B cell (primary cell): ENCODE measurements at regions not wholly inside any gene's neighbourhood (a gene's known extent, or its start where the extent isn't known, plus 50 kb on each side); places are given as distances from the start of the nearest gene placed in this dataset.

Experiments
- ATAC-seq: fragments of 200-7000 bp; cut with Tn5 transposase; one replicate; pipeline ENCODE4 v1.10.0; 2021; ENCODE audit warnings: low read depth, mild to moderate bottlenecking, moderate number of reproducible peaks, moderate library complexity
- CTCF ChIA-PET: fragments of 350-600 bp; sonication (Branson Sonifier 250); formaldehyde crosslinking; loops from one replicate; lab custom pipeline; 2021; ENCODE audit warnings: antibody characterized with exemption, inconsistent platforms; lab: Charles Lee
- POLR2A ChIA-PET: fragments of 350-600 bp; sonication (Branson Sonifier 250); formaldehyde crosslinking; loops from one replicate; lab custom pipeline; 2021; ENCODE audit warnings: antibody characterized with exemption; lab: Charles Lee
- DNase-seq: peaks from one replicate; pipeline ENCODE4 v3.0.0; 2013
- H2AFZ ChIP-seq: 2 replicates; pipeline ENCODE4 v1.6.1; 2012; ENCODE audit warnings: mild to moderate bottlenecking, low read depth, low read length; ENCODE audit not compliant: insufficient read depth, poor library complexity, severe bottlenecking
- H3K27ac ChIP-seq, 2 donors: 1 replicate in 1 of 2; 2 replicates in 1 of 2; pipeline ENCODE4 v1.5.1; 2012 to 2013; ENCODE audit warnings: low read length in 2 of 2, mild to moderate bottlenecking in 2 of 2, moderate library complexity in 1 of 2
- H3K27me3 ChIP-seq, 4 experiments: fragments of 200-600 bp in 1 of 4; sonication (generic) in 1 of 4; replicated peaks in 1 of 4; 1 replicate in 2 of 4; 2 replicates in 2 of 4; pipeline versions ENCODE4 v1.6.1 to v1.7.0; 2013 to 2016; ENCODE audit warnings: low read length in 3 of 4, mild to moderate bottlenecking in 2 of 4, mixed read lengths in 1 of 4, moderate library complexity in 1 of 4; ENCODE audit not compliant: insufficient read depth in 4 of 4, control insufficient read depth in 3 of 4; ENCODE audit errors: control extremely low read depth in 1 of 4
- H3K36me3 ChIP-seq, 2 experiments: replicated peaks in 1 of 2; 1 replicate in 1 of 2; 2 replicates in 1 of 2; pipeline versions ENCODE4 v1.6.1 to v1.7.1; 2013; ENCODE audit warnings: low read length in 1 of 2; ENCODE audit not compliant: insufficient read depth in 2 of 2, control insufficient read depth in 1 of 2; ENCODE audit errors: control extremely low read depth in 1 of 2, extremely low read depth in 1 of 2
- H3K4me1 ChIP-seq, 2 donors: fragments of 200-600 bp in 1 of 2; sonication (generic) in 1 of 2; 1 replicate in 1 of 2; 2 replicates in 1 of 2; pipeline versions ENCODE4 v1.5.1 to v1.6.1; 2013 to 2017; ENCODE audit warnings: low read length in 2 of 2; ENCODE audit not compliant: control insufficient read depth in 2 of 2, insufficient read depth in 2 of 2
- H3K4me2 ChIP-seq: replicated peaks from 2 replicates; pipeline ENCODE3; 2012; ENCODE audit warnings: mild to moderate bottlenecking, low read depth, low read length; ENCODE audit not compliant: poor library complexity, severe bottlenecking
- H3K4me3 ChIP-seq, 5 experiments: fragments of 200-600 bp in 1 of 5; sonication (generic) in 1 of 5; 1 replicate in 3 of 5; 2 replicates in 2 of 5; pipeline versions ENCODE4 v1.5.1 to v1.7.0; 2011 to 2016; ENCODE audit warnings: low read length in 4 of 5, mild to moderate bottlenecking in 4 of 5, low read depth in 2 of 5, control low read depth in 1 of 5, moderate library complexity in 1 of 5; ENCODE audit not compliant: insufficient read depth in 1 of 5; ENCODE audit errors: control extremely low read depth in 1 of 5, extremely low read depth in 1 of 5
- H3K79me2 ChIP-seq: fragments of 200-600 bp; sonication (generic); one replicate; pipeline ENCODE4 v1.6.0; 2016; ENCODE audit warnings: low read length; ENCODE audit not compliant: control insufficient read depth, insufficient read depth
- H3K9ac ChIP-seq: fragments of 200-600 bp; sonication (generic); 2 replicates; pipeline ENCODE4 v1.6.1; 2017; ENCODE audit warnings: mild to moderate bottlenecking, low read length, moderate library complexity
- H3K9me3 ChIP-seq, 3 donors: one replicate each; pipeline versions ENCODE4 v1.6.1 to v1.7.1; 2013; ENCODE audit warnings: low read length in 2 of 3; ENCODE audit not compliant: control insufficient read depth in 2 of 3, insufficient read depth in 1 of 3; ENCODE audit errors: control extremely low read depth in 1 of 3
- H4K20me1 ChIP-seq: 2 replicates; pipeline ENCODE4 v1.6.0; 2012; ENCODE audit warnings: mild to moderate bottlenecking, low read length; ENCODE audit not compliant: insufficient read depth, control insufficient read depth, poor library complexity, severe bottlenecking
- H3K27ac Mint-ChIP-seq: one replicate; pipeline ENCODE4 v1.8.0; 2021; ENCODE audit warnings: mixed read lengths
- H3K27me3 Mint-ChIP-seq: one replicate; pipeline ENCODE4 v1.8.0; 2021; ENCODE audit warnings: mixed read lengths
- H3K4me1 Mint-ChIP-seq: one replicate; pipeline ENCODE4 v1.8.0; 2021; ENCODE audit warnings: mixed read lengths
- H3K4me3 Mint-ChIP-seq: one replicate; pipeline ENCODE4 v1.8.0; 2021; ENCODE audit warnings: mixed read lengths
- H3K9me3 Mint-ChIP-seq: one replicate; pipeline ENCODE4 v1.8.0; 2022; ENCODE audit warnings: mixed read lengths; ENCODE audit not compliant: insufficient read depth
- CTCF ChIP-seq: fragments of 200-600 bp; IDR thresholded peaks from one replicate; pipeline ENCODE4 v1.8.0; 2022; ENCODE audit warnings: antibody characterized with exemption, mild to moderate bottlenecking
- EZH2 ChIP-seq: IDR thresholded peaks from 2 replicates; pipeline ENCODE4 v1.6.1; 2012; ENCODE audit warnings: borderline replicate concordance, low read depth, mild to moderate bottlenecking, moderate library complexity, low read length; ENCODE audit not compliant: insufficient read depth, poor library complexity, severe bottlenecking
- WGBS: methylation state at CpG from one replicate; pipeline ENCODE4 v1.1.5; 2013; ENCODE audit warnings: missing lambda C conversion rate; ENCODE audit not compliant: insufficient coverage; 5-methylcytosine and 5-hydroxymethylcytosine counted together
- intact Hi-C: fragments of 100-400 bp; cut with micrococcal nuclease; formaldehyde crosslinking; loops from one replicate; pipeline ENCODE4 v1.10.0; 2022

- TF ChIP-seq EZH2: no peak
- no peak for TF ChIP-seq CTCF
- H3K4me1 Mint-ChIP-seq: no peaks in the 10 kb centered on the region
These were observed 161.8 kb upstream of the B3GALT2 start for GRCh38 chr1:193348091-193348768.

GRCh38 chr1:193346085-193346484 lies 159.7 kb upstream of the B3GALT2 start:
- H3K27ac ChIP-seq: no peak overlapping the region
- no peaks in the 10 kb centered on the region for H3K36me3 ChIP-seq
- no peaks in the 10 kb centered on the region for H3K9me3 ChIP-seq
- H3K27me3 ChIP-seq: peaks cover 0 to 4% (median 0%) of the 10 kb centered on the region in 4 experiments
- no peak overlapping the region for H2AFZ ChIP-seq
- TF ChIP-seq EZH2 (no peak), CTCF (no peak)
- no peaks in the 10 kb centered on the region for H4K20me1 ChIP-seq
- intact Hi-C loops: no loop called here
- no peaks in the 10 kb centered on the region for H3K79me2 ChIP-seq
- ChIA-PET POLR2A (no interaction called here), CTCF (no interaction called here)
- H3K4me3 ChIP-seq: no peak overlapping the region
- H3K9ac ChIP-seq: no peak overlapping the region
- DNase-seq (no peak), ATAC-seq (no peak)
- H3K27me3 Mint-ChIP-seq: peaks cover 8% of the 10 kb centered on the region
- no peak overlapping the region for H3K27ac Mint-ChIP-seq
- H3K4me1 Mint-ChIP-seq: no peaks in the 10 kb centered on the region
- H3K4me1 ChIP-seq: no peaks in the 10 kb centered on the region
- H3K9me3 Mint-ChIP-seq: no peaks in the 10 kb centered on the region
- H3K4me2 ChIP-seq: no peak overlapping the region
- H3K4me3 Mint-ChIP-seq: no peak overlapping the region

More at GRCh38 chr1:193348091-193348768, 161.8 kb upstream of the B3GALT2 start:
- Histone ChIP-seq H2AFZ (no peak overlapping the region), H3K4me1 (no peaks in the 10 kb centered on the region), H3K27ac (no peak overlapping the region), H3K36me3 (no peaks in the 10 kb centered on the region), H3K9ac (no peak overlapping the region), H3K79me2 (no peaks in the 10 kb centered on the region), H3K9me3 (no peaks in the 10 kb centered on the region), H3K4me2 (no peak overlapping the region), H3K27me3 (peaks cover 0 to 4% (median 0%) of the 10 kb centered on the region in 4 experiments), H3K4me3 (no peak overlapping the region), H4K20me1 (no peaks in the 10 kb centered on the region)
- 92% methylated on average over 6 of the region's 6 CpGs for WGBS
- H3K27me3 Mint-ChIP-seq: peaks cover under 1% of the 10 kb centered on the region
- no peak overlapping the region for H3K27ac Mint-ChIP-seq
- POLR2A ChIA-PET: no interaction called here
- intact Hi-C loops: no loop called here
- DNase-seq (no peak), ATAC-seq (no peak)
- H3K4me3 Mint-ChIP-seq: no peak overlapping the region
- CTCF ChIA-PET: no interaction called here
- no peaks in the 10 kb centered on the region for H3K9me3 Mint-ChIP-seq
